Chondrocyte (in vitro differentiated cells): ENCODE measurements at regions not wholly inside any gene's neighbourhood (a gene's known extent, or its start where the extent isn't known, plus 50 kb on each side); places are given as distances from the start of the nearest gene placed in this dataset.

Experiments used
- DNase-seq: peaks from one replicate; pipeline ENCODE4 v3.0.0; 2021; ENCODE audit warnings: mixed read lengths, low spot score
- H3K27ac Mint-ChIP-seq: one replicate; pipeline ENCODE4 v1.8.0; 2021; ENCODE audit warnings: mild to moderate bottlenecking, moderate library complexity, mixed read lengths; ENCODE audit not compliant: unreplicated experiment
- H3K27me3 Mint-ChIP-seq: 2 replicates; pipeline ENCODE4 v1.8.0; 2021; ENCODE audit warnings: low read depth, mixed read lengths
- H3K36me3 Mint-ChIP-seq: 2 replicates; pipeline ENCODE4 v1.8.0; 2021; ENCODE audit warnings: low read depth, mixed read lengths
- H3K4me1 Mint-ChIP-seq: 2 replicates; pipeline ENCODE4 v1.8.0; 2021; ENCODE audit warnings: low read depth, mild to moderate bottlenecking, mixed read lengths
- H3K4me3 Mint-ChIP-seq: one replicate; pipeline ENCODE4 v1.8.0; 2021; ENCODE audit warnings: mild to moderate bottlenecking, moderate library complexity, mixed read lengths; ENCODE audit not compliant: unreplicated experiment
- H3K9me3 Mint-ChIP-seq: 2 replicates; pipeline ENCODE4 v1.8.0; 2021; ENCODE audit warnings: low read depth, mixed read lengths
- TF ChIP-seq, protein P1 (sequence below): fragments of 200-600 bp; sonication (generic); IDR thresholded peaks from 2 replicates; pipeline ENCODE4 v1.5.0; 2021; ENCODE audit warnings: antibody characterized with exemption, mild to moderate bottlenecking, moderate library complexity

DNA sequence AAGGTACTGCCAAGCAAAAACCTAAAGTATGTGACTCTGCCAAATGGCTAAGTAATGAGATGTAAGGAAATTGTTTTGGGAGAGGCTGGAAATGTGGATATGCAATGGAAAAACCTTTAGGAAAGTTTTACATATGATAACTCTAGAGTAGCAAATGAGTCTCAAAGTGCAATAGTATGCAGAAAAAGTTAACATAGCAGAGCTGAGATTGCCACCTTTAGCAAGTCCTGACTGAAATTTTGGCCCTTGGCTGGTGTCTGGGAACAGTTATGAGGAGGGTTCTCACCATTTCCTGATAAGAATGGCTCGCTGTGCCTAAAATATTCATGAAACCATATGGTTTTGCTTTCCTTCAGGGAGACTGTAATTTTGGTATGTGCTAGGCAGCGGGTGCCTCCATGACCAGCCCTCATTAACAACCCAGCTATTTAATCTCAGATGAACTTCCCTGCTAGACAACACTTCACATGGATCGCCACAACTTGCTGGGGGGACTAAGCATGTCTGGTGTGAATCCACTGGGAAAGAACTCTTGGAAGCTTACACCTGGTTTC is 72.3 kb upstream of the ERBB4 start:
- no peaks in the 10 kb centered on the region for H3K36me3 Mint-ChIP-seq
- no peak overlapping the region for H3K27ac Mint-ChIP-seq
- H3K4me1 Mint-ChIP-seq = no peaks in the 10 kb centered on the region
- H3K9me3 Mint-ChIP-seq = peaks cover 3% of the 10 kb centered on the region
- TF ChIP-seq, protein P1, sequence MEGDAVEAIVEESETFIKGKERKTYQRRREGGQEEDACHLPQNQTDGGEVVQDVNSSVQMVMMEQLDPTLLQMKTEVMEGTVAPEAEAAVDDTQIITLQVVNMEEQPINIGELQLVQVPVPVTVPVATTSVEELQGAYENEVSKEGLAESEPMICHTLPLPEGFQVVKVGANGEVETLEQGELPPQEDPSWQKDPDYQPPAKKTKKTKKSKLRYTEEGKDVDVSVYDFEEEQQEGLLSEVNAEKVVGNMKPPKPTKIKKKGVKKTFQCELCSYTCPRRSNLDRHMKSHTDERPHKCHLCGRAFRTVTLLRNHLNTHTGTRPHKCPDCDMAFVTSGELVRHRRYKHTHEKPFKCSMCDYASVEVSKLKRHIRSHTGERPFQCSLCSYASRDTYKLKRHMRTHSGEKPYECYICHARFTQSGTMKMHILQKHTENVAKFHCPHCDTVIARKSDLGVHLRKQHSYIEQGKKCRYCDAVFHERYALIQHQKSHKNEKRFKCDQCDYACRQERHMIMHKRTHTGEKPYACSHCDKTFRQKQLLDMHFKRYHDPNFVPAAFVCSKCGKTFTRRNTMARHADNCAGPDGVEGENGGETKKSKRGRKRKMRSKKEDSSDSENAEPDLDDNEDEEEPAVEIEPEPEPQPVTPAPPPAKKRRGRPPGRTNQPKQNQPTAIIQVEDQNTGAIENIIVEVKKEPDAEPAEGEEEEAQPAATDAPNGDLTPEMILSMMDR = no peak
- no peak for DNase-seq
- no peak overlapping the region for H3K4me3 Mint-ChIP-seq
- H3K27me3 Mint-ChIP-seq = peaks cover 18% of the 10 kb centered on the region

- Mint-ChIP-seq H3K4me3 (no peak overlapping the region), H3K4me1 (no peaks in the 10 kb centered on the region), H3K9me3 (peaks cover 3% of the 10 kb centered on the region), H3K27me3 (peaks cover 18% of the 10 kb centered on the region), H3K27ac (no peak overlapping the region), H3K36me3 (no peaks in the 10 kb centered on the region)
- DNase-seq = no peak
- TF ChIP-seq, protein P1 = no peak
Measured at GRCh38 chr2:212609479-212609878, 70.9 kb upstream of the ERBB4 start.

GRCh38 chr2:212607080-212607479 is 68.5 kb upstream of the ERBB4 start:
- Mint-ChIP-seq H3K27me3 (peaks cover 19% of the 10 kb centered on the region), H3K27ac (no peak overlapping the region), H3K4me3 (no peak overlapping the region), H3K36me3 (no peaks in the 10 kb centered on the region), H3K4me1 (no peaks in the 10 kb centered on the region), H3K9me3 (peaks cover 3% of the 10 kb centered on the region)
- TF ChIP-seq, protein P1 = no peak
- DNase-seq = no peak

- DNase-seq = no peak
- H3K27me3 Mint-ChIP-seq = peaks cover 16% of the 10 kb centered on the region
- H3K4me3 Mint-ChIP-seq = no peak overlapping the region
- no peak overlapping the region for H3K27ac Mint-ChIP-seq
- no peaks in the 10 kb centered on the region for H3K36me3 Mint-ChIP-seq
- no peaks in the 10 kb centered on the region for H3K4me1 Mint-ChIP-seq
- TF ChIP-seq, protein P1 = no peak
- no peaks in the 10 kb centered on the region for H3K9me3 Mint-ChIP-seq
Measured at GRCh38 chr2:212606232-212606631, 67.6 kb upstream of the ERBB4 start.

DNA sequence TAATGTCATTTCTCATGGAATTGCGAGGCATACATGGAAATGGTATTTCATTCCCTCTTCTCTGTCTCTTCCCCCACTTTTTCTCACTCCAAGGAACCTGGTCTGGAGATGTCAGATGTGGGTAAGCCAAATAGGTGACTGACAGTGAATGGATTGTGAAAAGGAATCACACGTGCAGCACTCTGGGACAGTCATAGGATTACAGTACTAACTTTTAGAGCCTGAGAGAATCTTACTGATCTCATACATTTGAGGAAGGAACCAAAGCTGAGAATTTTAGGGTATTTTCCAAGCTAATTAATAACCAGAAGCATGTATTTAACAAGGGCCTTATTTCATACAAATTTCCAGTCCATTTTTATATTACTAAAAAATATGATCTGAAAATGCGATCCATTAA is 58.1 kb upstream of the ERBB4 start:
- H3K4me3 Mint-ChIP-seq = no peak overlapping the region
- H3K4me1 Mint-ChIP-seq = no peaks in the 10 kb centered on the region
- no peak for DNase-seq
- H3K27ac Mint-ChIP-seq = no peak overlapping the region
- TF ChIP-seq, protein P1 = no peak
- H3K36me3 Mint-ChIP-seq = no peaks in the 10 kb centered on the region
- H3K27me3 Mint-ChIP-seq = peaks cover 2% of the 10 kb centered on the region
- no peaks in the 10 kb centered on the region for H3K9me3 Mint-ChIP-seq
